HFFc6 (cell line): ENCODE measurements at regions not wholly inside any gene's neighbourhood (a gene's known extent, or its start where the extent isn't known, plus 50 kb on each side); places are given as distances from the start of the nearest gene placed in this dataset.
A peak's percentile ranks its signal among the peaks of the same experiment; 100 is the strongest.

Experiments
- DNase-seq: peaks from one replicate; pipeline ENCODE4 v3.0.0-alpha.2; 2018
- H3K27ac Mint-ChIP-seq: 2 replicates; pipeline ENCODE4 v1.8.0; 2020; ENCODE audit warnings: mild to moderate bottlenecking, mixed read lengths
- H3K27me3 Mint-ChIP-seq: 2 replicates; pipeline ENCODE4 v1.8.0; 2021; ENCODE audit warnings: mild to moderate bottlenecking, moderate library complexity, mixed read lengths; ENCODE audit not compliant: insufficient read depth
- H3K36me3 Mint-ChIP-seq: 2 replicates; pipeline ENCODE4 v1.8.0; 2021; ENCODE audit warnings: low read depth, mixed read lengths
- H3K4me1 Mint-ChIP-seq: 2 replicates; pipeline ENCODE4 v1.8.0; 2020; ENCODE audit warnings: low read depth, mixed read lengths
- H3K4me3 Mint-ChIP-seq: 2 replicates; pipeline ENCODE4 v1.8.0; 2020; ENCODE audit warnings: mild to moderate bottlenecking, moderate library complexity, mixed read lengths
- H3K9me3 Mint-ChIP-seq: 2 replicates; pipeline ENCODE4 v1.8.0; 2020; ENCODE audit warnings: mild to moderate bottlenecking, mixed read lengths
- CTCF ChIP-seq: fragments of 200-600 bp; sonication (generic); IDR thresholded peaks from 2 replicates; pipeline ENCODE4 v1.5.0; 2021; ENCODE audit warnings: antibody characterized with exemption, mild to moderate bottlenecking

- Mint-ChIP-seq H3K9me3 (no peaks in the 10 kb centered on the region), H3K36me3 (peaks cover 4% of the 10 kb centered on the region; the same call in 1 of the 2 replicates), H3K4me3 (no peak overlapping the region), H3K27me3 (peaks cover 2% of the 10 kb centered on the region; the same call in 1 of the 2 replicates), H3K4me1 (peaks cover 72% of the 10 kb centered on the region), H3K27ac (peak overlapping the region; percentile 69)
- DNase-seq, result no peak
- no peak for TF ChIP-seq CTCF
Observed at GRCh38 chr2:100756704-100757103, 63.2 kb upstream of the NPAS2 start.

GRCh38 chr2:100757621-100758394 is 62.1 kb upstream of the NPAS2 start:
- peaks cover 4% of the 10 kb centered on the region; the same call in 1 of the 2 replicates for H3K36me3 Mint-ChIP-seq
- peak overlapping the region; percentile 69 for H3K27ac Mint-ChIP-seq
- no peaks in the 10 kb centered on the region for H3K9me3 Mint-ChIP-seq
- TF ChIP-seq CTCF, result no peak
- H3K27me3 Mint-ChIP-seq, result peaks cover 2% of the 10 kb centered on the region; the same call in 1 of the 2 replicates
- peak overlapping the region; percentile 18; the same call in 1 of the 2 replicates for H3K4me3 Mint-ChIP-seq
- peak; percentile 93 for DNase-seq
- peaks cover 61% of the 10 kb centered on the region for H3K4me1 Mint-ChIP-seq

DNA sequence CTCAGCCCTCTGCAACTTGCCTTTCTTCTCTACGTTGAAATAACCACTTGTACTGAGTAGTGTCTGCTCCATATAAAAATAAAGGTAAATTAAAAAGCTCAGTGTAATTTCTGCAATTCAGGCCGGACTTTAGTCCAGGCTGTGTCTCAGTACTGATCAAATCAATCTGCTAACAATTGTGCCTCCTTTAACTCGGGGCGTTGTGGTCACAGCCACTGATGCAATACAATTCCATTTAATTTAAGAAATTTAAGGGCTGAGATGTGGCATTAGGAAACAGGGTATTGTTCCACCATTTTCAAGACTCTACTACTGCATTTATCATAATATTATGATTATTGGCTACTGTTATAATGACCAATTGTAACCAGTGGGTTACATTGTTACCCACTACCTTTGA is 60.0 kb upstream of the NPAS2 start:
- no peak for TF ChIP-seq CTCF
- peaks cover 2% of the 10 kb centered on the region for H3K27me3 Mint-ChIP-seq
- peaks cover 4% of the 10 kb centered on the region; the same call in 1 of the 2 replicates for H3K36me3 Mint-ChIP-seq
- no peak for DNase-seq
- H3K27ac Mint-ChIP-seq, result no peak overlapping the region
- H3K4me3 Mint-ChIP-seq, result no peak overlapping the region
- H3K4me1 Mint-ChIP-seq, result peaks cover 40% of the 10 kb centered on the region
- no peaks in the 10 kb centered on the region for H3K9me3 Mint-ChIP-seq

DNA sequence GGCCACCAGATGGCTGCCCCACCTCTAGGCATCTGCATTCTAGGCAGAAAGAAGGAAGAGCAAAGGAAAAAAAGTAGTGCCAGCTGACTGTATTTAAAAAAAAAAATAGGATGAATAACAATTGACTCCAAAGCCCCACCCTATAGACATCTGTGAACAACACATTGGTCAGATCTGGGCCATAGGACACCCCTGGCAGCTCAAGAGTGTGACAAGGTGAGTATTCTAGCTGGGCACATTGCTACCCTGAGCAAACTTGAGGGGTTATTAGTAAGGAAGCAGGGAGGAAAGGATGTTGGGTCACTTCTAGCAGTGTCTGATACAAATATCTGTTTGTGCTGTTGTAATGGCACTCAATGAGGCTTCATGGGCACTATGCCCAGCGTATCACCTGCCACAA is 58.6 kb upstream of the NPAS2 start:
- DNase-seq, result no peak
- Mint-ChIP-seq H3K9me3 (no peaks in the 10 kb centered on the region), H3K4me1 (peaks cover 36% of the 10 kb centered on the region), H3K4me3 (no peak overlapping the region), H3K27me3 (peaks cover 3% of the 10 kb centered on the region), H3K27ac (no peak overlapping the region), H3K36me3 (no peaks in the 10 kb centered on the region)
- TF ChIP-seq CTCF, result no peak

DNA sequence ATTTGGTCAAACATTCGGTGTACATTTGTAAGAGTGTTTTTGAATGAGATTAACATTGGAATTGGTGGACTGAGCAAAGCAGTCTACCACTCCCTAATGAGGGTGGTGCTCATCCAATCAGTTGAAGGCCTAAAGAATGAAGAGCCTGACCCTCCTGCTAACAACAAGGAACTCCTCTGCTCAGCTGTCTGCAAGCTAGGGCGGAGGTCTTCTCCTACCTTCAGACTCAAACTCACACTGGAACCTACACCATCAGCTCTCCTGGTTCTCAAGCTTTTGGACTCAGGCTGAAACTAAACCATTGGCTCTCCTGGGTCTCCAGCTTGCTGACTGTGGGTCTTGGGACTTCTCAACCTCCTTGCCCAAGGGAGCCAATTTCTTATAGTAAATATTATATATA is 55.5 kb upstream of the NPAS2 start:
- H3K27ac Mint-ChIP-seq, result no peak overlapping the region
- H3K9me3 Mint-ChIP-seq, result no peaks in the 10 kb centered on the region
- no peaks in the 10 kb centered on the region for H3K36me3 Mint-ChIP-seq
- no peak overlapping the region for H3K4me3 Mint-ChIP-seq
- DNase-seq, result no peak
- H3K27me3 Mint-ChIP-seq, result peaks cover 3% of the 10 kb centered on the region
- no peak for TF ChIP-seq CTCF
- H3K4me1 Mint-ChIP-seq, result peaks cover 38% of the 10 kb centered on the region
